A549 (cell line): ENCODE measurements at regions not wholly inside any gene's neighbourhood (a gene's known extent, or its start where the extent isn't known, plus 50 kb on each side); places are given as distances from the start of the nearest gene placed in this dataset.

Experiments
- CEBPB ChIP-seq, 2 experiments: fragments of >200 bp in 1 of 2; sonication (Bioruptor Twin) in 1 of 2; formaldehyde crosslinking in 1 of 2; IDR thresholded peaks; 2 replicates each; pipeline ENCODE4 v1.6.1; 2012 to 2016
- CTCF ChIP-seq: fragments of >200 bp; sonication (Bioruptor Twin); formaldehyde crosslinking; IDR thresholded peaks from 3 replicates; pipeline ENCODE4 v1.5.1; 2016
- EP300 ChIP-seq, 2 experiments: fragments of >200 bp; sonication (Bioruptor Twin); formaldehyde crosslinking; IDR thresholded peaks; 2 replicates in 1 of 2; 3 replicates in 1 of 2; pipeline ENCODE4 v1.6.1; 2016 to 2017
- FOSL2 ChIP-seq, 2 experiments: fragments of 450-650 bp in 1 of 2; fragments of >200 bp in 1 of 2; sonication (Bioruptor Twin) in 1 of 2; formaldehyde crosslinking; IDR thresholded peaks; 2 replicates each; pipeline versions ENCODE4 v1.5.0 to v1.6.1; 2016 to 2020; ENCODE audit warnings: mild to moderate bottlenecking in 1 of 2, moderate library complexity in 1 of 2
- HDAC2 ChIP-seq: fragments of 200-600 bp; sonication (generic); IDR thresholded peaks from 2 replicates; pipeline ENCODE4 v1.6.1; 2016
- HES2 ChIP-seq: fragments of >200 bp; sonication (Bioruptor Twin); formaldehyde crosslinking; IDR thresholded peaks from 2 replicates; pipeline ENCODE4 v1.6.1; 2016
- JUNB ChIP-seq: fragments of >200 bp; sonication (Bioruptor Twin); formaldehyde crosslinking; IDR thresholded peaks from 2 replicates; pipeline ENCODE4 v1.6.1; 2016
- KDM5A ChIP-seq: fragments of 200-600 bp; sonication (generic); IDR thresholded peaks from 2 replicates; pipeline ENCODE4 v1.6.1; 2016; ENCODE audit warnings: antibody characterized with exemption, mild to moderate bottlenecking
- MAFK ChIP-seq: fragments of 450-650 bp; IDR thresholded peaks from 2 replicates; pipeline ENCODE4 v1.6.1; 2014; ENCODE audit not compliant: partially characterized antibody
- MYC ChIP-seq: IDR thresholded peaks from 2 replicates; pipeline ENCODE4 v1.6.1; 2012; ENCODE audit warnings: mild to moderate bottlenecking, inconsistent platforms, low read length, improper control_type of control experiment, borderline replicate concordance
- POLR2A ChIP-seq: IDR thresholded peaks from 2 replicates; pipeline ENCODE4 v1.6.1; 2012; ENCODE audit warnings: mild to moderate bottlenecking, low read length
- RARB ChIP-seq: fragments of 250-450 bp; sonication (Bioruptor Pico); IDR thresholded peaks from 2 replicates; pipeline ENCODE4 v1.8.0; 2021; ENCODE audit warnings: mild to moderate bottlenecking, moderate library complexity
- TF ChIP-seq, protein P1 (sequence below): IDR thresholded peaks from 2 replicates; pipeline ENCODE4 v1.6.1; 2012; ENCODE audit warnings: low read depth, borderline replicate concordance
- TF ChIP-seq, protein P2 (sequence below): IDR thresholded peaks from 2 replicates; pipeline ENCODE4 v1.6.1; 2012

DNA sequence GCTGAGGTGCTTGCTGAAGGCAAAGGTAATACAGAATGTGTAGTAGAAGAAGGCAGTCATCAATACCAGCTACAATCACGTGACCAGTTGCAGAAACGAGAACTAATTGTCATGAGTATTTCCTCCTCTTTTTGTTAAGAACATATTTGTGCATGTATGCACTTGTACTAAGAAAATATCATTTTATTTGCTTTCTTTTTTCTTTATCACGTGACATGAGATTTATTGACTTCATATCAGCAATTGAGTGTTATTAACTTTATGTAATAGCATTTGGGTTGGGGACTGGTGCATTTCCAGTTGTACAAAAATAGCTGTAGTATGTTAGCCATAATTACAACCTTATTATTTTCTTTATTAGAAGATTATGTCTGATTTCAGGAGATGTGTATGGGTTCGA is 90.0 kb downstream of the MAGEE1 start:
- no peak for TF ChIP-seq CTCF
- no peak for TF ChIP-seq MYC
- TF ChIP-seq RARB (CRISPR knock-in tag) = no peak
- no peak for TF ChIP-seq MAFK
- no peak for TF ChIP-seq POLR2A
- TF ChIP-seq, protein P1, sequence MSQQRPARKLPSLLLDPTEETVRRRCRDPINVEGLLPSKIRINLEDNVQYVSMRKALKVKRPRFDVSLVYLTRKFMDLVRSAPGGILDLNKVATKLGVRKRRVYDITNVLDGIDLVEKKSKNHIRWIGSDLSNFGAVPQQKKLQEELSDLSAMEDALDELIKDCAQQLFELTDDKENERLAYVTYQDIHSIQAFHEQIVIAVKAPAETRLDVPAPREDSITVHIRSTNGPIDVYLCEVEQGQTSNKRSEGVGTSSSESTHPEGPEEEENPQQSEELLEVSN = no peak
- TF ChIP-seq HDAC2 = no peak
- TF ChIP-seq FOSL2 (IDR thresholded peaks at IDR 0.05) = no peak
- TF ChIP-seq FOSL2 (CRISPR knock-in tag; IDR thresholded peaks at IDR 0.05) = no peak
- TF ChIP-seq CEBPB (IDR thresholded peaks at IDR 0.05) = no peak
- TF ChIP-seq EP300 (IDR thresholded peaks at IDR 0.05) = no peak
- TF ChIP-seq JUNB = no peak
- no peak for TF ChIP-seq HES2
- TF ChIP-seq, protein P2, sequence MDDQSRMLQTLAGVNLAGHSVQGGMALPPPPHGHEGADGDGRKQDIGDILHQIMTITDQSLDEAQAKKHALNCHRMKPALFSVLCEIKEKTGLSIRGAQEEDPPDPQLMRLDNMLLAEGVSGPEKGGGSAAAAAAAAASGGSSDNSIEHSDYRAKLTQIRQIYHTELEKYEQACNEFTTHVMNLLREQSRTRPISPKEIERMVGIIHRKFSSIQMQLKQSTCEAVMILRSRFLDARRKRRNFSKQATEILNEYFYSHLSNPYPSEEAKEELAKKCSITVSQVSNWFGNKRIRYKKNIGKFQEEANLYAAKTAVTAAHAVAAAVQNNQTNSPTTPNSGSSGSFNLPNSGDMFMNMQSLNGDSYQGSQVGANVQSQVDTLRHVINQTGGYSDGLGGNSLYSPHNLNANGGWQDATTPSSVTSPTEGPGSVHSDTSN = no peak
- TF ChIP-seq KDM5A = no peak
